Tibial nerve (tissue), 3 donors: ENCODE measurements at regions not wholly inside any gene's neighbourhood (a gene's known extent, or its start where the extent isn't known, plus 50 kb on each side); places are given as distances from the start of the nearest gene placed in this dataset.

Experiments used
- POLR2A ChIP-seq, 2 donors: fragments of 450-650 bp; IDR thresholded peaks; one replicate each; pipeline ENCODE4 v1.6.1; 2017; ENCODE audit warnings: antibody characterized with exemption in 2 of 2, mild to moderate bottlenecking in 2 of 2, moderate library complexity in 2 of 2
- TF ChIP-seq, protein P1 (sequence below), 5 experiments: fragments of 200-600 bp in 3 of 5; fragments of 450-650 bp in 2 of 5; sonication (generic) in 3 of 5; IDR thresholded peaks; one replicate each; pipeline ENCODE4 v1.5.1; 2016 to 2019; ENCODE audit warnings: antibody characterized with exemption in 5 of 5, mild to moderate bottlenecking in 3 of 5, moderate library complexity in 2 of 5

DNA sequence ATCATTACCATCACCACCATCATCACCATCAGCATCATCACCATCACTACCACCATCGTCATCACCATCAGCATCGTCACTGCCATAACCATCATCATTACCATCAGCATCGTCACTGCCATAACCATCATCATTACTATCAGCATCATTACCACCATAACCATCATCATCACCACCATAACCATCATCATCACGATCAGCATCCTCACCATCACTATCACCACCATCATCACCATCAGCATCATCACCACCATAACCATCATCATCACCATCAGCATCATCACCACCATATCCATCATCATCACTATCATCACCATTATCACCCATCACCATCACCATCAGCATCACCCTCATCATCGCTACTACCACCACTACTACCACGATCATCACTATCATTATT, 493.9 kb upstream of the TBX3 start:
- no peak for TF ChIP-seq POLR2A (IDR thresholded peaks at IDR 0.05)
- TF ChIP-seq, protein P1, sequence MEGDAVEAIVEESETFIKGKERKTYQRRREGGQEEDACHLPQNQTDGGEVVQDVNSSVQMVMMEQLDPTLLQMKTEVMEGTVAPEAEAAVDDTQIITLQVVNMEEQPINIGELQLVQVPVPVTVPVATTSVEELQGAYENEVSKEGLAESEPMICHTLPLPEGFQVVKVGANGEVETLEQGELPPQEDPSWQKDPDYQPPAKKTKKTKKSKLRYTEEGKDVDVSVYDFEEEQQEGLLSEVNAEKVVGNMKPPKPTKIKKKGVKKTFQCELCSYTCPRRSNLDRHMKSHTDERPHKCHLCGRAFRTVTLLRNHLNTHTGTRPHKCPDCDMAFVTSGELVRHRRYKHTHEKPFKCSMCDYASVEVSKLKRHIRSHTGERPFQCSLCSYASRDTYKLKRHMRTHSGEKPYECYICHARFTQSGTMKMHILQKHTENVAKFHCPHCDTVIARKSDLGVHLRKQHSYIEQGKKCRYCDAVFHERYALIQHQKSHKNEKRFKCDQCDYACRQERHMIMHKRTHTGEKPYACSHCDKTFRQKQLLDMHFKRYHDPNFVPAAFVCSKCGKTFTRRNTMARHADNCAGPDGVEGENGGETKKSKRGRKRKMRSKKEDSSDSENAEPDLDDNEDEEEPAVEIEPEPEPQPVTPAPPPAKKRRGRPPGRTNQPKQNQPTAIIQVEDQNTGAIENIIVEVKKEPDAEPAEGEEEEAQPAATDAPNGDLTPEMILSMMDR (IDR thresholded peaks at IDR 0.05): no peak
